GM18517 (cell line): ENCODE measurements at regions not wholly inside any gene's neighbourhood (a gene's known extent, or its start where the extent isn't known, plus 50 kb on each side); places are given as distances from the start of the nearest gene placed in this dataset.
"Not testable (repeated sequence)": the region's sequence is repeated elsewhere in the genome, so short reads cannot be mapped to it uniquely, and the experiment has no call there.

ENCODE experiments used
- ATAC-seq: cut with Tn5 transposase; IDR thresholded peaks from one replicate; pipeline ENCODE4 v1.9.1; 2021; ENCODE audit warnings: mild to moderate bottlenecking, moderate library complexity; ENCODE audit not compliant: unreplicated experiment

DNA sequence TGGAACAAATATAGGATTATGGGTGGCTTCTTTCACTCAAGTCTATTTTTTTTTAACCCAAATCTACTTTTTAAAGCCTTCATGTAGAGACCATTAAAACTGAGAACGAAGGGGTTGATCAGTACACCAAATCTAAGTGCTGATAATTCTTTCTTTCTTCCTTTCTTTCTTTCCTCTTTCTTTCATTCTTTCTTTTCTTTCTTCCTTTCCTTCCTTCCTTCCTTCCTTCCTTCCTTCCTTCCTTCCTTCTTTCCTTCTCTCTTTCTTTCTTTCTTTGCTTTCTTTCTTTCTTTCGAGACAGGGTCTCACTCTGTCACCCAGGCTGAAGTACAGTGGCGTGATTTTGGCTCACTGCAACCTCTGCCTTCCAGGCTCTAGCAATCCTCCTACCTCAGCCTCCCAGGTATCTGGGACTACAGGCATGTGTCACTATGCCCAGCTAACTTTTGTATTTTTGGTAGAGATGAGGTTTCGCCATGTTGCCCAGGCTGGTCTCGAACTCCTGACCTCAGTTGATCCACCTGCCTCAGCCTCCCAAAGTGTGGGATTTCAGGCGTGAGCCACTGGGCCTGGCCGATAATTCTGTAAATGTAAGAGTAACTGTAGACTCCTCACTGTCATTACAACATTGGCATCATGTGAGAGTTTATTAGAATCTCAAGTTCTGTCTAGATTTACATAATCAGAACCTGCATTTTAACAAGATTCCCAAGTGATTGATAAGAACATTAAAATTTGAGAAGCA lies 236.4 kb downstream of the TFEC start:
- ATAC-seq, result no peak

DNA sequence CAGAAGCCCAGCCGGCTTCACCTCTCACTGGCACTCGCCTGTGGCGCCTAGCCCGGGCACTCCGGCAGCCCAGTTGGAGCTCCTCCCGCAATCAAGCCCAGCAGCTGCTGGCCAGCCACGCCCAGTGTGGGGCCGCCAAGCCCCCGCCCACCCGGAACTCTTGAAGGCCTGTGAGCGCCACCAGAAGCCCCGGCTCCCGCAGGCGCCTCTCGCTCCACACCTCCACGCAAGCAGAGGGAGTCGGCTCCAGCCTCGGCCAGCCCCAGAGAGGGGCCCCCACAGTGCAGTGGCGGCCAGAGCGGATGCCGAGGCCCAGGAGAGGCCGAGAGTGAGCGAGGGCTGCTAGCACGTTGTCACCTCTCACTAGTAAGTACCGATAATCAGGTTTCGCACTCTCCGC lies 240.7 kb downstream of the TFEC start:
- ATAC-seq, result no peak

DNA sequence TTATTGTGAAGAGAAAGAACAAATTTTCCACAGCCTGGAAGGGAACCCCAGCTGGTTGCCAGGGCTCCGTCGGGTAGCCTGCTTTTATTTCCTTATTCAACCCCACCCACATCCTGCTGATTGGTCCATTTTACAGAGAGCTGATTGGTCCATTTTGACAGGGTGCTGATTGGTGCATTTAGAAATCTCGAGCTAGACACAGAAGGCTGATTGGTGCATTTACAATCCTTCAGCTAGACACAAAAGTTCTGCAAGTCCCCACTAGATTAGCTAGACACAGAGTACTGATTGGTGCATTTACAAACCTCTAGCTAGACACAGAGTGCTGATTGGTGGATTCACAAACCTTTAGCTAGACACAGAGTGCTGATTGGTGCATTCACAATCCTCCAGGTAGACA lies 241.1 kb downstream of the TFEC start:
- ATAC-seq, result not testable (repeated sequence)

DNA sequence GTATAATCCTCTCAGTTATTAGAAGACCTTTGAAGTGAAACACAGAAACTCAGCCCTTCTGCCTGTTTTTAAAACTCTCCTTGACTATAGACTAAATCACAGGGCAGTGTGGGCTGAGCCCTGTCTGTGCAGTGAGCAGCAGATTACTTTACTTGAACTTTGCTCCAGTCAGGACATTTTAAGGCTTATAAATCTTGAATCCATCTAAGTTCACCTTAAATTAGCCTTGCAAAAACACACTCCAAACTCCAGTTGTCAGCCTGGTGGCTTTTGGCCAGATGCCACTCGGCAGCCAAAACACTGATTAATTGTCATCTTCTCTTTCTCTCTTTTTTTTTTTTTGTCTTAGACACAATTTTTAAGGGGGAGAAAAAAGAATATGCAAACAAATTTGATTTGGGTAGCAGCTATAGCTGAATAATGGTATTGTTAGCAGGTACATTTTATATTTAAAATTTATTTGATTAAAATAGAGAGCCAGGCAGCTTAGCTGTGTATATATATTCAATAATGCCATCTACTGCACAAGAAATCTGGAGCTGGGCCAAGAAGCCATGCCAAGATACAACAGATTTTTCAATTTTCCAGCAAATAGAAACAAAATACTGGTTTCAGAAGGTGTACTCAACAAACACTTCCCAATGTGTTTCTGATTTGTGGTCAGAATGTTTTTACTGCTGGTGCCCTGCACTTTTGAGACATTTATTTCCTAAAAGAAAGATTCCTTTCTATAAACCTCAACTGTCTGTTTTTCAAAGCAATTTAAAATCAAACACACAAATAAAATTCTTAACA lies 247.7 kb downstream of the TFEC start:
- ATAC-seq, result no peak

DNA sequence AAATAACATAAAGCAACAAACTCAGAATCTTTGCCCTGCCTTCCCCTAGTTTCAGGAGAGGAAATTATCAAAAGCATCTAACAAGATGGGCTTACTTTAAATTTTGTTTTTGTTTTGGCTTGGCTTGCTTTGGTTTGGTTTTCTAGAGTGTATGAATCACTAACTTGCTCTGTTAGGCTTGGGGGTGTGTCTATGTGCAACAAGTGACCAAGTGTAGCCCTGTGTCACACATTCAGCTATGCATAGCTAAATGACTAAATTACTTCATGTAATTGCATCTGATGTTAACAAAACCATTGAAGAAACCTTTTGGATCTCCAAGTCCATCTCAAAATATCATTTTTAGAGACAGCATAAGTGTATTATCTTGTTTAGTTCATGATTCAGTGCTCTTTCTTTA lies 251.0 kb downstream of the TFEC start:
- ATAC-seq, result no peak

DNA sequence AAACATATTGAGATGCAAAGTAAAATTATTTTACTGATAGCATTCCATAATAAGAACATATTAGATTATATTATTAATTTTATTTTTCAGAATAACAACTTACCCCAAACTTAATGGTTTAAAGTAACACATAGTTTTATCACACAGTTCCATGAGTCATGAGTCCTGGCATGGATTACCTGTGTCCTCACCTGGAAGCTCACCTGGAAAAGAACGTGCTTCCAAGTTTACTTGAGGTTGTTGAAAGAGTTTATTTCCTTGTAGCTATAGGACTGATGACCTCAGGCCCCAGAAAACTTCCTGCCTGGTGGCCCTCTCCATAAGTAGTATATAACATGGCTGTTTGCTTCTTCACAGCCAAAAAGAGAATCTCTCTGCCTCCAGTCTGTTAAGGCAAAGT lies 254.6 kb downstream of the TFEC start:
- ATAC-seq, result no peak

DNA sequence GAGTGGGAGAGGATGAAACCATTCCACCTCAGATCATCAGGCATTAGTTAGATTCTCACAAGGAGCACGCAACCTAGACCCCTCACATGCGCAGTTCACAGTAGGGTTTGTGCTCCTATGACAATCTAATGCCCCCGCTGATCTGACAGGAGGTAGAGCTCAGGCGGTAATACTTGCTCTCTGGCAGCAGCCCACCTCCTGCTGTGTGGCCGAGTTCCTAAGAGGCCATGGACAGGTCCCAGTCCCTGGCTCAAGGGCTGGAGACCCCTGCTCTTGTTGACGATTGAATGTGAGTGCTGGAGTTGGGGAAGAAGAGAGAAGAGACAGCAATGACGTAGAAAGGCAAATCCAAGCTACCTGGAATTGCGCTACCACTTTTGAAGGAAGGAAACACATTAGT lies 267.2 kb downstream of the TFEC start:
- ATAC-seq, result no peak

DNA sequence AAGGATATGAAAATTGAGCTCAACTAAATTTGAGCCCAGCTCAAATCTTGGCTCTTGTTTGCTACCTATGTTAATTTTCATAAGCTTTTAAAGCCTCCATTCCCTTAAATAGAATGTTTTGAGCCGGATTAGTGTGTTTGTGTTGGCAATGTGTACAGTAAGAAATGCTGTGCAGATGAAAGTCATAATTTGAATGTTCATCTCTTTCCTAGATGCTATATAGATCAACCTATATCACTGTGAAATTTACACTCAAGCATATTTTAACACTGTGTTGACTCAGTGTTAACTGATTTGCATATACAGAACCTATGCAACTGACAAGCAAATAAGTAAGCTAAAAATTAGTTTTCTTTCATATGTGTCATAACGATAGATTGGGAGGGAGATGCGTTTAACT lies 272.5 kb downstream of the TFEC start:
- no peak for ATAC-seq

DNA sequence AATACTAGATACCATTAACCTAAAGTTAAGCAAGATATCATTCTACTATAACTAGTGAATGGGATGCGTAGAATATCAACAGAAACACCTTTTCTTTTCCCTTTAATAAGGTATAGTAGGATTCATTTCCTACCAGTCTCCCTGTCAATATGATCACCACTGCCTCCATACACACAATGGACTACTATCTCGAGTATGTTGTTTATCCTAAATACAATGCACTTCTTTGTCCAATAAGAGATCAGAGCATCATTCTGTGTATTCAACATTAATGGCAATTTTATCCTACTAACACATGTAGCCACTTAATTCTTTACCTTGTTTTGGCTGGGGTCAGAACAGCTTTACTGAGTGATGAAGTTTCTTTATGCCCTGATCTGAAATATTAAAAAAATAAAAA lies 276.3 kb downstream of the TFEC start:
- no peak for ATAC-seq

DNA sequence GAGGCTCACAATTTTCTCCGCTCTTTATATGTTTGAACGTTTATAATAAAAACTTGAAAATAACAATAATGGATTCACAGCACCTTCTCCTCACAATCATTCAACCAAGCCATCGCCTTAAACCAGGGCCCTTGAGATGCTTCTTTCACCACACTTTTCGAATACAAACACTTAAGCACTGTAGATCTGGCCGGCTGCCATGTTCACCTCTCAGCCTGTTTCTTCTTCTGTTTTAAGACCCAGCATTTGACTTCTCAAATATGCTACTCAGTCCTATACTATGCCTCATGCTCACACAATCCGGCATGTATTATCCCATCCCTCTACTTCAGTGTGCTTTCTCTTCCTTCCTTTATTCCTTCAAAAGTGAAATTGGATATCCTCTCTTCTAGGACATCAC lies 280.6 kb downstream of the TFEC start:
- ATAC-seq, result no peak

DNA sequence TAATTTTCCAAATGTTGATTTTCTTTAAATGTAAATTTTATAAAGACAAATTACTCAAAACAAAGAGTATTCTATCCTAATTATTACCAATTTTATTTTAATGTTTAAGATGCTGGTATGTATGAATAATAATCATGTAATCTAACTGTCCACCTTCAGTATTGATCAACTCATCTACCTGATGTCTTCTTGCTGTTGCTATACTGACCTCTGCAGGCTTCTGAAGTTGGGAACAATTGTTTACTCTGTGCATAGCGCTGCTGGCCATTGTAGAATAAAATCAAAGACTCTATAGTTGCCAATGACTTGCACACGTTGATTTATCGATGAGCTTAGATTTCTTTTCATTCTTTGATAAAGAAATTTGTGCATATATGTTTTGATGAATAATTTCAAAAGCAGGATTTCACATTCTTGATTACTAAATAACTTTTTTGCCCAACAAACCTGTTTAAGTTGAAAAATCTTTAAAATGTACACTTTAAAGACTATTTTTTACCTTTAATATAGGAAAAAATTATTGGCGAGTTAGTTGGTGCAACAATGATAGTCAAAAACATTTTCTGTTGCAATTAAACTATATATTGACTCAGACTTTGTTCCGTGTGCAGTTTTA lies 282.3 kb downstream of the TFEC start:
- ATAC-seq, result peak; percentile 63

DNA sequence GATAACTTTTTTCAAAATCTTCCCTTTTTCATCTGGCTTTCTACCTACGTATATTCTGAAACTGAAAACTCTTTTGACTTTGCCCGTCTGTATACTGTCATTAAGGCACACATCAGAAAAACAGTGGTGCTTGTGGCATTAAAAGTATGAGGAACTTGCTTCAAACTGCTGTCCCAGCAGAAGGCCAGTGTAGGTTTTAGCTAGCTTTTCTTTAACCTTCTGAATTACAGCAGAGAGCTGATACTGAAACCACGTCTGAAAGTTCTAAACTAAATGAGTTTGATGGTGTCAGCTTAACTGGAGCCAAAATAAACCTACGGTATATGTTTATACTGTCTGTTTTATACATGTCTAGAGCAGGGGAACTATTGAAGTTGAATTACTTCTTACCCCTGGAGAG lies 283.4 kb downstream of the TFEC start:
- ATAC-seq, result no peak

DNA sequence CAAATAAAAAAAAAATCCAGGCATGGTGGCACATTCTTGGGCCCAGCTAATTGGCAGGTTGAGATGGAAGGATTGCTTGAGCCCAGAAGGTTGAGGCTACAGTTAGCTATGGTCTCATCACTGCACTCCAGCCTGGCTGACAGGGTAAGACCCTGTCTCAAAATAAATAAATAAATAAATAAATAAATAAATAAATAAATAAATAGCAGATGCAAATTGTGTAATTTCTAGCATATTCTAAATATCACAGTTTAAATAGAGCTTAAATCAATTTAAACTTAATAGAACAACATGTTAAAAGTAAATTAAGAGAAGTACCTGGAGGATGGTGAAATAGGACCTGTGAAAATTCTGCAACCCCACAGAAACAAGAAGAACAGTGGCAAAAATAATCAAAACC lies 290.5 kb downstream of the TFEC start:
- ATAC-seq, result no peak

DNA sequence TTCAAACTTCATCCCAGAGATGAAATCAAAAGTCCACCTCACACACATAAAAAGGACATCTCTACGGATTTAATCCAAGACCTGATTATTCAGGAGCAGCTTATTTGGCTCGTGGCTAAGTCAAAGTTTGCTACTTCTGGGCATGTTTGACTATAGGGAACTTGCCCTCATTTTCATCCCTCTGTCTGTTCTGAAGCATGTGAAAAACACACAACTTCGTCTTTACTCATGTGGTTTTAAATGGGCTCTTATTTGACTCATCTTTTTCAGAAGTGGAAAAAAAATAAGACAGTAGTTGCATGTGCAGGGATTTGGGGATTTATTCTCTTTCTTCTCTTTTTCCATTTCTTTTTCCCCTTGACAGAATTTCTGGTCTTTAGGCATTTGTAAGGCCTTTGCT lies 295.9 kb downstream of the TFEC start:
- no peak for ATAC-seq

DNA sequence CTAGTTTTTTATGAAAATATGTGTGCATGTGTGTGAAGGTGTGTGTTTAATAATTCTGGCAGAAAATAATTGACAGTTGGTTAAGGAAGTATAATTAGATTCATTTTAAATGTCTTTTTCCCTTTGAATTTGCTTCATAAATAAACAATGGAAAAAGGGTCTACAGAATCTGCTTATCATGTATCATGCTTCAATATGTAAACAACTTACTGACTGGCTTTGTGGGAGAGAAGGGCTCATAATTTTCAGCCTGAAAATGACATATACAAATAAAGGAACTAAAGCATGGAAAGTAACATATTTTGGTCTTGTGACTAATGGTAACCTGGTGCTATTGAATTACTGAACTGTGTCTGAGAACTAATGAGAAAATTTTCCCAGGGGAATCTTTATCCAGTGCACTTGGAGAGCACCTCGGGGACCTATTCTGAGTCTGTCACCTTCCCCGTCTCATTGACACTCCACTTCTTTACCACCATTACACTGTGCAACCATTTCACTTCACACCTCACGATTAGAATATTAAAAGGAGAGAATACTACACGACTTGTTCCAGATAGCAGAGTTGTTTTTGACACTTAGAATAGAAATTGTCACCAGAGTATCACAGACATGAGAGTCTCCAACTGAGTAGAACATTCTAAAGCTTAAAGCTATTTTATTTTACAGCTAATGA lies 298.6 kb downstream of the TFEC start:
- no peak for ATAC-seq

DNA sequence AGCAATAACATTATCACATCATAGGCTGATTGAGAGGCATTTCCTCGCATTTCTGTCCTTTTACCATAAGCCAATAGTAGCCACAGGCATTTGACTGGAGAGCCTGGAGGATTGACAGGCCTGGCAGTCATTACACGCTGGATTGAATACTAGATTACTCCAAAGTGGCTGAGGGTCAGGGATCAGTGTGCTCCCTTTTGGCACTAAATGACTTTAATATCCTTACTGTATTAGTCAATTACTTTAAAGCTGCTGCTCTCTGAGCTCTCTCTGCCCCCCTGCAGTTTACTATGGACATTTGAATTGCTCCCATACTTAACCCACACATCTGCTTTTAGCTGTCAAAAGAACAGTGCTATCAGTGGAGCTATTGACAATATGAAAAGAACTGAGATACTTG lies 302.0 kb downstream of the TFEC start:
- no peak for ATAC-seq

DNA sequence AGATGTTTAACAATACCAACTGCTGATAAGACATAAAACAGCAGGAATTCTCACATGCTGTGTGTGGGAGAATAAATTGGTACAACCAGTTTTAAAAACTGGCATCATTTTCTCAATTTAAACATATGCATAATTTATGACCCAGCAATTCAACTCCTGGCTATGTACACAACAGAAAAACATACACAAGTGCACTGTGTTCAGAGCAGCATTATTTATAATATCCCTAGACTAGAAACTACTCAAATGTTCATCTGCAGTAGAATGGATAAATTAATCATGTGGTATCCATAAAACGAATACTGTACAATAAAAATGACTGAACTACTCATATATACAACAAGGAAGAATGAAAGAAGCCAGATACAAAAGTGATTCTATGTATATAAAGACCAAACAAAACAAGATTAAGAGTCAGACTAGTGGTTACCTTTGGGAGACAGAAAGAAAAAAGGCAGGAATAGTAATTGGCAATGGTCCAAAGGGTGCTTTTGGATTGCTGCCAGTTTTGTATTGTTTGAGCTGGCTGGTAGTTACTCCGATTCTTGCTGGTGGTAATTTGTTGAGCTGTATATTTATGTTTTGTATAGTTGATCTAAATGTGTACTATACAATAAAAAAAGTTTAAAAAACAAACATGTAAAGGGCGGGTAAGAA lies 306.0 kb downstream of the TFEC start:
- ATAC-seq, result no peak

DNA sequence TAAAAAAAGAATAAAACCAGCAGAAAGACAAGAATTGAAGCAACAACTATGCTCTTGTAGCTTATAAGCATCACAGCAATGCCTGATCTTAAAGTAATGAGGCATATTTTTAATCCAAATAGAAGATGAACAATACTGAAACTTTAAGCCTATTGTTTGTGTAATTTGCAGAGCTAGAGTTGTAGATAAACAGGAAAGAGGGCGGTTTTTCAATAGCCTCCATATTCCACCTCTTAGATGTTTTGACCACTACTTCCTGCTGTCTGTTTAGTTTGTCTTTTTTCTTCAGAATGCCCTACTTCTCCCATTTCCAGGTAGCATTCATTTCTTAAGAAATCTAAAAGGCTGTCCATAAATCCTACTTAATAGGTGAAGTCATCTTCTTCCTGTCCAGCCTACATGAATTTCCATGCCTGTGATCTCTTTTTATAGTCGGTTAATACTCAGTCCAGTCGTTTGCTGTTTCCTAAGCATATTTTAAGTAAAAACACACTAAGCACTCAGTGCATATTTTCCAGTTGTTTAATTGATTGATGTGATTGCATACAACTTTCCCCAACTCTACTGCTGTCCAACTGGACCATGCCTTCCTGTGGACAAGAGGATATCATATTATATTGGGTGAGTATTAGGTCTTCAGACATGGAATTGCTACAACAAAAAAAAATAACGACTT lies 308.1 kb downstream of the TFEC start:
- ATAC-seq, result no peak

DNA sequence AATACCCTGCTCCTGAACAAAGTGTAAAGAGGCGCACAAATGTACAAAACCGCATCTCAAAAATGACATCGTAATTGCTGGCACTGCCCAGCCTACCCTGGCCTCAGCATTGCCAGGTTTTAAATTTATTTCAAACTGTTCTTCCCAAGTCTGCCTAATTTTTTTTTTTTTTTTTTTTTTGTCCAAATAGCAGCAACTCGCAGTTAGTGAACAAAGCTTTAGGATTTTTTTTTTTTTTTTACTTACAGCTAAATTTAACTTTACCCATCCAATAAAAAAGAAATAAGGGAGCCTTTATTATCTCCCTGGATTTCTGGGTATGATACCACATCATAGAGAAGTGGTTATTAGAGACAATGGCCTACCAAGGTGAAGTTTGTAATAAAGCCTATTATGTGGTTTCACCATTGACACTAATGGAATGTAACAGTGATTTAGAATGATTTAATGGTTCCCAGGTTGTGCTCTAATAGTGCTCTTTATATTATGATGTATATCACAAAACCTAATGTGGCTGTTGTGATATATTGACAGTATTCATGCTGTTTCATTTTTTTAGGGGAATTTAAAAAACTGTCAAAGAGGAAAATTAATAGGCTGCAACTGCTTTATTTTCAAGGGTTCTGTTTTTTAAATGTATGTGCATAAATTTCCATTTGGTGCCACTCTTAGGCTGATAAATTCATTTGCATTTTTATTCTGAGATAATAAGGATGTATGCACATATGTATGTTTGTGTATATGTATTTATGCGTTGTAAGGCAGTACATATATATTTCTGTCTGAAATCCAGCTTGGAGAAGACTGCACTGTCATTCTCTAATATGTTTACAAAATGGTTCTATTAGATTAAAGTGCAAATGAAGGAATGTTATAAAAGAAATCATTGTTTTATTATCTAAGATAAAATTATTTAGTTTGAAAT lies 309.0 kb downstream of the TFEC start:
- no peak for ATAC-seq
